ENCODE measurements at regions not wholly inside any gene's neighbourhood (a gene's known extent, or its start where the extent isn't known, plus 50 kb on each side); places are given as distances from the start of the nearest gene placed in this dataset.

GRCh38 chr9:119781886-119782285 is 412.7 kb upstream of the BRINP1 start:
- no peak for TF ChIP-seq POLR2A (IDR thresholded peaks at IDR 0.05)
- TF ChIP-seq, protein P1, sequence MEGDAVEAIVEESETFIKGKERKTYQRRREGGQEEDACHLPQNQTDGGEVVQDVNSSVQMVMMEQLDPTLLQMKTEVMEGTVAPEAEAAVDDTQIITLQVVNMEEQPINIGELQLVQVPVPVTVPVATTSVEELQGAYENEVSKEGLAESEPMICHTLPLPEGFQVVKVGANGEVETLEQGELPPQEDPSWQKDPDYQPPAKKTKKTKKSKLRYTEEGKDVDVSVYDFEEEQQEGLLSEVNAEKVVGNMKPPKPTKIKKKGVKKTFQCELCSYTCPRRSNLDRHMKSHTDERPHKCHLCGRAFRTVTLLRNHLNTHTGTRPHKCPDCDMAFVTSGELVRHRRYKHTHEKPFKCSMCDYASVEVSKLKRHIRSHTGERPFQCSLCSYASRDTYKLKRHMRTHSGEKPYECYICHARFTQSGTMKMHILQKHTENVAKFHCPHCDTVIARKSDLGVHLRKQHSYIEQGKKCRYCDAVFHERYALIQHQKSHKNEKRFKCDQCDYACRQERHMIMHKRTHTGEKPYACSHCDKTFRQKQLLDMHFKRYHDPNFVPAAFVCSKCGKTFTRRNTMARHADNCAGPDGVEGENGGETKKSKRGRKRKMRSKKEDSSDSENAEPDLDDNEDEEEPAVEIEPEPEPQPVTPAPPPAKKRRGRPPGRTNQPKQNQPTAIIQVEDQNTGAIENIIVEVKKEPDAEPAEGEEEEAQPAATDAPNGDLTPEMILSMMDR (IDR thresholded peaks at IDR 0.05), result no peak
